GM23338 (cell line): ENCODE measurements at regions not wholly inside any gene's neighbourhood (a gene's known extent, or its start where the extent isn't known, plus 50 kb on each side); places are given as distances from the start of the nearest gene placed in this dataset.

Experiments used
- ATAC-seq: fragments of 200-7000 bp; cut with Tn5 transposase; 3 replicates; pipeline ENCODE4 v1.9.1; 2020
- DNase-seq: peaks from one replicate; pipeline ENCODE4 v3.0.0-alpha.2; 2015; ENCODE audit warnings: low spot score
- H2AFZ ChIP-seq: fragments of 200-600 bp; sonication (generic); 2 replicates; pipeline ENCODE4 v1.8.0; 2016; ENCODE audit warnings: antibody characterized with exemption, mild to moderate bottlenecking, moderate library complexity
- H3F3A ChIP-seq: fragments of 200-600 bp; sonication (generic); replicated peaks from 2 replicates; pipeline ENCODE4 v1.8.0; 2017; ENCODE audit warnings: antibody characterized with exemption, mixed run types, low read depth
- H3K27ac ChIP-seq: fragments of 200-600 bp; sonication (generic); 2 replicates; pipeline ENCODE4 v1.6.1; 2016; ENCODE audit warnings: low read depth
- H3K27me3 ChIP-seq: fragments of 200-600 bp; sonication (generic); 2 replicates; pipeline ENCODE4 v1.8.0; 2016; ENCODE audit warnings: mild to moderate bottlenecking, mixed run types, moderate library complexity; ENCODE audit not compliant: insufficient read depth
- H3K36me3 ChIP-seq: fragments of 200-600 bp; sonication (generic); 2 replicates; pipeline ENCODE4 v1.8.0; 2016; ENCODE audit warnings: mild to moderate bottlenecking; ENCODE audit not compliant: insufficient read depth
- H3K4me1 ChIP-seq: fragments of 200-600 bp; sonication (generic); 2 replicates; pipeline ENCODE4 v1.8.0; 2016; ENCODE audit warnings: mild to moderate bottlenecking, moderate library complexity; ENCODE audit not compliant: insufficient read depth
- H3K4me2 ChIP-seq: fragments of 200-600 bp; sonication (generic); 2 replicates; pipeline ENCODE4 v1.7.1; 2017; ENCODE audit warnings: mixed run types
- H3K4me3 ChIP-seq: fragments of 200-600 bp; sonication (generic); 2 replicates; pipeline ENCODE4 v1.6.1; 2016; ENCODE audit warnings: mixed run types
- H3K79me2 ChIP-seq: fragments of 200-600 bp; sonication (generic); replicated peaks from 2 replicates; pipeline ENCODE4 v1.8.0; 2017; ENCODE audit warnings: mild to moderate bottlenecking; ENCODE audit not compliant: insufficient read depth
- H3K9me2 ChIP-seq: fragments of 200-600 bp; sonication (generic); 2 replicates; pipeline ENCODE4 v1.8.0; 2017; ENCODE audit not compliant: insufficient read depth
- H4K20me1 ChIP-seq: fragments of 200-600 bp; sonication (generic); replicated peaks from 2 replicates; pipeline ENCODE4 v1.8.0; 2017; ENCODE audit warnings: mild to moderate bottlenecking; ENCODE audit not compliant: insufficient read depth
- H3K27ac Mint-ChIP-seq: 2 replicates; pipeline ENCODE4 v1.8.0; 2020; ENCODE audit warnings: inconsistent platforms, mild to moderate bottlenecking, moderate library complexity, mixed read lengths
- H3K27me3 Mint-ChIP-seq: 3 replicates; pipeline ENCODE4 v1.8.0; 2022; ENCODE audit warnings: low read depth, mild to moderate bottlenecking, moderate library complexity, mixed read lengths, inconsistent platforms; ENCODE audit not compliant: insufficient read depth, poor library complexity
- H3K36me3 Mint-ChIP-seq: 3 replicates; pipeline ENCODE4 v1.8.0; 2021; ENCODE audit warnings: low read depth, mild to moderate bottlenecking, inconsistent platforms, moderate library complexity, mixed read lengths
- H3K4me1 Mint-ChIP-seq: 3 replicates; pipeline ENCODE4 v1.8.0; 2020; ENCODE audit warnings: mild to moderate bottlenecking, inconsistent platforms, mixed read lengths
- H3K4me3 Mint-ChIP-seq: 3 replicates; pipeline ENCODE4 v1.8.0; 2021; ENCODE audit warnings: moderate library complexity, mild to moderate bottlenecking, inconsistent platforms, mixed read lengths
- H3K9me3 Mint-ChIP-seq: 3 replicates; pipeline ENCODE4 v1.8.0; 2020; ENCODE audit warnings: moderate library complexity, mild to moderate bottlenecking, inconsistent platforms, mixed read lengths
- CREB1 ChIP-seq: fragments of 250-450 bp; sonication (Bioruptor Pico); IDR thresholded peaks from 2 replicates; pipeline ENCODE4 v1.5.0; 2020; ENCODE audit warnings: low read depth, mild to moderate bottlenecking, moderate library complexity
- EZH2 ChIP-seq: fragments of 200-600 bp; sonication (generic); IDR thresholded peaks from one replicate; pipeline ENCODE4 v1.8.0; 2017; ENCODE audit warnings: antibody characterized with exemption, mild to moderate bottlenecking, low read depth; ENCODE audit not compliant: unreplicated experiment
- EZH2phosphoT487 ChIP-seq: fragments of 200-600 bp; sonication (generic); IDR thresholded peaks from one replicate; pipeline ENCODE4 v1.8.1; 2018; ENCODE audit warnings: antibody characterized with exemption; ENCODE audit not compliant: unreplicated experiment
- JUNB ChIP-seq: IDR thresholded peaks from one replicate; pipeline ENCODE4 v1.6.1; 2016; ENCODE audit warnings: antibody characterized with exemption; ENCODE audit not compliant: unreplicated experiment
- NANOG ChIP-seq: IDR thresholded peaks from 2 replicates; pipeline ENCODE4 v1.6.1; 2016; ENCODE audit warnings: antibody characterized with exemption, borderline replicate concordance
- POLR2AphosphoS5 ChIP-seq: IDR thresholded peaks from 2 replicates; pipeline ENCODE4 v1.6.1; 2016; ENCODE audit warnings: antibody characterized with exemption, low read depth
- STAT1 ChIP-seq: IDR thresholded peaks from one replicate; pipeline ENCODE4 v1.6.1; 2016; ENCODE audit warnings: antibody characterized with exemption; ENCODE audit not compliant: unreplicated experiment
- ZNF114 ChIP-seq: fragments of 250-450 bp; sonication (Bioruptor Pico); IDR thresholded peaks from 2 replicates; pipeline ENCODE4 v1.5.0; 2020; ENCODE audit warnings: mild to moderate bottlenecking, moderate library complexity
- ZNF331 ChIP-seq: fragments of 250-450 bp; sonication (Bioruptor Pico); IDR thresholded peaks from 2 replicates; pipeline ENCODE4 v1.5.0; 2020; ENCODE audit warnings: low read depth, mild to moderate bottlenecking, moderate library complexity
- TF ChIP-seq, protein P1 (sequence below), 2 experiments: fragments of 200-600 bp in 1 of 2; sonication (generic) in 1 of 2; conservative IDR thresholded peaks; 2 replicates each; pipeline versions ENCODE4 v1.5.1 to v1.6.1; 2016 to 2017; ENCODE audit warnings: antibody characterized with exemption in 2 of 2, low read depth in 2 of 2, mild to moderate bottlenecking in 2 of 2, moderate library complexity in 1 of 2
- TF ChIP-seq, protein P2 (sequence below): IDR thresholded peaks from one replicate; pipeline ENCODE4 v1.6.1; 2018; ENCODE audit warnings: antibody characterized with exemption; ENCODE audit not compliant: unreplicated experiment
- TF ChIP-seq, protein P3 (sequence below): fragments of 250-450 bp; sonication (Bioruptor Pico); IDR thresholded peaks from 2 replicates; pipeline ENCODE4 v1.5.0; 2020; ENCODE audit warnings: mild to moderate bottlenecking, moderate library complexity
- TF ChIP-seq, protein P4 (sequence below): IDR thresholded peaks from 2 replicates; pipeline ENCODE4 v1.6.1; 2016; ENCODE audit warnings: antibody characterized with exemption

DNA sequence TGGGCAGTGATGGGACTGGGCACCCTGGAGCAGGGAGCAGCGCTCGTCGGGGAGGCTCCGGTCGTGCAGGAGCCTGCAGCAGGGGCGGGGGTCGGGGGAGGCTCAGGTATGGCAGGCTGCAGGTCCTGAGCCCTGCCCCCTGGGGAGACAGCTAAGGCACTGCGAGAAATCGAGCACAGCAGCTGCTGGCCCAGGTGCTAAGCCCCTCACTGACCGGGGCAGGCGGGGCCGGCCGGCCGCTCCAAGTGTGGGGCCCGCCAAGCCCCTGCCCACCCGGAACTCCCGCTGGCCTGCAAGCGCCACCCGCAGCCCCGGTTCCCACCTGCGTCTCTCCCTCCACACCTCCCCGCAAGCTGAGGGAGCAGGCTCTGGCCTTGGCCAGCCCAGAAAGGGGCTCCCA, 326.8 kb upstream of the TMTC1 start:
- H3K27ac Mint-ChIP-seq, result no peak overlapping the region
- DNase-seq, result no peak

More for the DNA sequence above, 326.8 kb upstream of the TMTC1 start:
- Histone ChIP-seq H3K9me2 (no peaks in the 10 kb centered on the region; the same call in 1 of the 2 replicates), H3K4me2 (no peak overlapping the region), H3F3A (no peaks in the 10 kb centered on the region), H3K27me3 (no peaks in the 10 kb centered on the region), H3K27ac (no peak overlapping the region), H4K20me1 (no peaks in the 10 kb centered on the region; the same call in 1 of the 2 replicates), H3K79me2 (no peaks in the 10 kb centered on the region), H3K36me3 (no peaks in the 10 kb centered on the region), H2AFZ (no peak overlapping the region), H3K4me1 (no peaks in the 10 kb centered on the region), H3K4me3 (no peak overlapping the region)
- TF ChIP-seq, protein P1, sequence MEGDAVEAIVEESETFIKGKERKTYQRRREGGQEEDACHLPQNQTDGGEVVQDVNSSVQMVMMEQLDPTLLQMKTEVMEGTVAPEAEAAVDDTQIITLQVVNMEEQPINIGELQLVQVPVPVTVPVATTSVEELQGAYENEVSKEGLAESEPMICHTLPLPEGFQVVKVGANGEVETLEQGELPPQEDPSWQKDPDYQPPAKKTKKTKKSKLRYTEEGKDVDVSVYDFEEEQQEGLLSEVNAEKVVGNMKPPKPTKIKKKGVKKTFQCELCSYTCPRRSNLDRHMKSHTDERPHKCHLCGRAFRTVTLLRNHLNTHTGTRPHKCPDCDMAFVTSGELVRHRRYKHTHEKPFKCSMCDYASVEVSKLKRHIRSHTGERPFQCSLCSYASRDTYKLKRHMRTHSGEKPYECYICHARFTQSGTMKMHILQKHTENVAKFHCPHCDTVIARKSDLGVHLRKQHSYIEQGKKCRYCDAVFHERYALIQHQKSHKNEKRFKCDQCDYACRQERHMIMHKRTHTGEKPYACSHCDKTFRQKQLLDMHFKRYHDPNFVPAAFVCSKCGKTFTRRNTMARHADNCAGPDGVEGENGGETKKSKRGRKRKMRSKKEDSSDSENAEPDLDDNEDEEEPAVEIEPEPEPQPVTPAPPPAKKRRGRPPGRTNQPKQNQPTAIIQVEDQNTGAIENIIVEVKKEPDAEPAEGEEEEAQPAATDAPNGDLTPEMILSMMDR (conservative IDR thresholded peaks at IDR 0.05; ENCODE audit: low read depth in 2 of 2), result no peak
- TF ChIP-seq JUNB, result no peak
- TF ChIP-seq, protein P2, sequence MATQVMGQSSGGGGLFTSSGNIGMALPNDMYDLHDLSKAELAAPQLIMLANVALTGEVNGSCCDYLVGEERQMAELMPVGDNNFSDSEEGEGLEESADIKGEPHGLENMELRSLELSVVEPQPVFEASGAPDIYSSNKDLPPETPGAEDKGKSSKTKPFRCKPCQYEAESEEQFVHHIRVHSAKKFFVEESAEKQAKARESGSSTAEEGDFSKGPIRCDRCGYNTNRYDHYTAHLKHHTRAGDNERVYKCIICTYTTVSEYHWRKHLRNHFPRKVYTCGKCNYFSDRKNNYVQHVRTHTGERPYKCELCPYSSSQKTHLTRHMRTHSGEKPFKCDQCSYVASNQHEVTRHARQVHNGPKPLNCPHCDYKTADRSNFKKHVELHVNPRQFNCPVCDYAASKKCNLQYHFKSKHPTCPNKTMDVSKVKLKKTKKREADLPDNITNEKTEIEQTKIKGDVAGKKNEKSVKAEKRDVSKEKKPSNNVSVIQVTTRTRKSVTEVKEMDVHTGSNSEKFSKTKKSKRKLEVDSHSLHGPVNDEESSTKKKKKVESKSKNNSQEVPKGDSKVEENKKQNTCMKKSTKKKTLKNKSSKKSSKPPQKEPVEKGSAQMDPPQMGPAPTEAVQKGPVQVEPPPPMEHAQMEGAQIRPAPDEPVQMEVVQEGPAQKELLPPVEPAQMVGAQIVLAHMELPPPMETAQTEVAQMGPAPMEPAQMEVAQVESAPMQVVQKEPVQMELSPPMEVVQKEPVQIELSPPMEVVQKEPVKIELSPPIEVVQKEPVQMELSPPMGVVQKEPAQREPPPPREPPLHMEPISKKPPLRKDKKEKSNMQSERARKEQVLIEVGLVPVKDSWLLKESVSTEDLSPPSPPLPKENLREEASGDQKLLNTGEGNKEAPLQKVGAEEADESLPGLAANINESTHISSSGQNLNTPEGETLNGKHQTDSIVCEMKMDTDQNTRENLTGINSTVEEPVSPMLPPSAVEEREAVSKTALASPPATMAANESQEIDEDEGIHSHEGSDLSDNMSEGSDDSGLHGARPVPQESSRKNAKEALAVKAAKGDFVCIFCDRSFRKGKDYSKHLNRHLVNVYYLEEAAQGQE, result no peak
- no peak for TF ChIP-seq EZH2phosphoT487
- TF ChIP-seq, protein P3, sequence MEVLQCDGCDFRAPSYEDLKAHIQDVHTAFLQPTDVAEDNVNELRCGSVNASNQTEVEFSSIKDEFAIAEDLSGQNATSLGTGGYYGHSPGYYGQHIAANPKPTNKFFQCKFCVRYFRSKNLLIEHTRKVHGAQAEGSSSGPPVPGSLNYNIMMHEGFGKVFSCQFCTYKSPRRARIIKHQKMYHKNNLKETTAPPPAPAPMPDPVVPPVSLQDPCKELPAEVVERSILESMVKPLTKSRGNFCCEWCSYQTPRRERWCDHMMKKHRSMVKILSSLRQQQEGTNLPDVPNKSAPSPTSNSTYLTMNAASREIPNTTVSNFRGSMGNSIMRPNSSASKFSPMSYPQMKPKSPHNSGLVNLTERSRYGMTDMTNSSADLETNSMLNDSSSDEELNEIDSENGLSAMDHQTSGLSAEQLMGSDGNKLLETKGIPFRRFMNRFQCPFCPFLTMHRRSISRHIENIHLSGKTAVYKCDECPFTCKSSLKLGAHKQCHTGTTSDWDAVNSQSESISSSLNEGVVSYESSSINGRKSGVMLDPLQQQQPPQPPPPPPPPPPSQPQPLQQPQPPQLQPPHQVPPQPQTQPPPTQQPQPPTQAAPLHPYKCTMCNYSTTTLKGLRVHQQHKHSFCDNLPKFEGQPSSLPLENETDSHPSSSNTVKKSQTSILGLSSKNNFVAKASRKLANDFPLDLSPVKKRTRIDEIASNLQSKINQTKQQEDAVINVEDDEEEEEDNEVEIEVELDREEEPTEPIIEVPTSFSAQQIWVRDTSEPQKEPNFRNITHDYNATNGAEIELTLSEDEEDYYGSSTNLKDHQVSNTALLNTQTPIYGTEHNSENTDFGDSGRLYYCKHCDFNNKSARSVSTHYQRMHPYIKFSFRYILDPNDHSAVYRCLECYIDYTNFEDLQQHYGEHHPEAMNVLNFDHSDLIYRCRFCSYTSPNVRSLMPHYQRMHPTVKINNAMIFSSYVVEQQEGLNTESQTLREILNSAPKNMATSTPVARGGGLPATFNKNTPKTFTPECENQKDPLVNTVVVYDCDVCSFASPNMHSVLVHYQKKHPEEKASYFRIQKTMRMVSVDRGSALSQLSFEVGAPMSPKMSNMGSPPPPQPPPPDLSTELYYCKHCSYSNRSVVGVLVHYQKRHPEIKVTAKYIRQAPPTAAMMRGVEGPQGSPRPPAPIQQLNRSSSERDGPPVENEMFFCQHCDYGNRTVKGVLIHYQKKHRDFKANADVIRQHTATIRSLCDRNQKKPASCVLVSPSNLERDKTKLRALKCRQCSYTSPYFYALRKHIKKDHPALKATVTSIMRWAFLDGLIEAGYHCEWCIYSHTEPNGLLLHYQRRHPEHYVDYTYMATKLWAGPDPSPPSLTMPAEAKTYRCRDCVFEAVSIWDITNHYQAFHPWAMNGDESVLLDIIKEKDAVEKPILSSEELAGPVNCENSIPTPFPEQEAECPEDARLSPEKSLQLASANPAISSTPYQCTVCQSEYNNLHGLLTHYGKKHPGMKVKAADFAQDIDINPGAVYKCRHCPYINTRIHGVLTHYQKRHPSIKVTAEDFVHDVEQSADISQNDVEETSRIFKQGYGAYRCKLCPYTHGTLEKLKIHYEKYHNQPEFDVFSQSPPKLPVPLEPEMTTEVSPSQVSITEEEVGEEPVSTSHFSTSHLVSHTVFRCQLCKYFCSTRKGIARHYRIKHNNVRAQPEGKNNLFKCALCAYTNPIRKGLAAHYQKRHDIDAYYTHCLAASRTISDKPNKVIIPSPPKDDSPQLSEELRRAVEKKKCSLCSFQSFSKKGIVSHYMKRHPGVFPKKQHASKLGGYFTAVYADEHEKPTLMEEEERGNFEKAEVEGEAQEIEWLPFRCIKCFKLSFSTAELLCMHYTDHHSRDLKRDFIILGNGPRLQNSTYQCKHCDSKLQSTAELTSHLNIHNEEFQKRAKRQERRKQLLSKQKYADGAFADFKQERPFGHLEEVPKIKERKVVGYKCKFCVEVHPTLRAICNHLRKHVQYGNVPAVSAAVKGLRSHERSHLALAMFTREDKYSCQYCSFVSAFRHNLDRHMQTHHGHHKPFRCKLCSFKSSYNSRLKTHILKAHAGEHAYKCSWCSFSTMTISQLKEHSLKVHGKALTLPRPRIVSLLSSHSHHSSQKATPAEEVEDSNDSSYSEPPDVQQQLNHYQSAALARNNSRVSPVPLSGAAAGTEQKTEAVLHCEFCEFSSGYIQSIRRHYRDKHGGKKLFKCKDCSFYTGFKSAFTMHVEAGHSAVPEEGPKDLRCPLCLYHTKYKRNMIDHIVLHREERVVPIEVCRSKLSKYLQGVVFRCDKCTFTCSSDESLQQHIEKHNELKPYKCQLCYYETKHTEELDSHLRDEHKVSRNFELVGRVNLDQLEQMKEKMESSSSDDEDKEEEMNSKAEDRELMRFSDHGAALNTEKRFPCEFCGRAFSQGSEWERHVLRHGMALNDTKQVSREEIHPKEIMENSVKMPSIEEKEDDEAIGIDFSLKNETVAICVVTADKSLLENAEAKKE, result no peak
- TF ChIP-seq STAT1, result no peak
- no peak for TF ChIP-seq CREB1
- no peak for TF ChIP-seq ZNF114 (CRISPR knock-in tag)
- no peak for TF ChIP-seq EZH2
- TF ChIP-seq POLR2AphosphoS5, result no peak
- no peak for TF ChIP-seq ZNF331 (CRISPR knock-in tag)
- TF ChIP-seq, protein P4, sequence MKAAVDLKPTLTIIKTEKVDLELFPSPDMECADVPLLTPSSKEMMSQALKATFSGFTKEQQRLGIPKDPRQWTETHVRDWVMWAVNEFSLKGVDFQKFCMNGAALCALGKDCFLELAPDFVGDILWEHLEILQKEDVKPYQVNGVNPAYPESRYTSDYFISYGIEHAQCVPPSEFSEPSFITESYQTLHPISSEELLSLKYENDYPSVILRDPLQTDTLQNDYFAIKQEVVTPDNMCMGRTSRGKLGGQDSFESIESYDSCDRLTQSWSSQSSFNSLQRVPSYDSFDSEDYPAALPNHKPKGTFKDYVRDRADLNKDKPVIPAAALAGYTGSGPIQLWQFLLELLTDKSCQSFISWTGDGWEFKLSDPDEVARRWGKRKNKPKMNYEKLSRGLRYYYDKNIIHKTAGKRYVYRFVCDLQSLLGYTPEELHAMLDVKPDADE, result no peak
- no peak for TF ChIP-seq NANOG
- no peak for ATAC-seq
- Mint-ChIP-seq H3K4me1 (no peaks in the 10 kb centered on the region), H3K9me3 (peaks cover 17% of the 10 kb centered on the region), H3K36me3 (peaks cover 8% of the 10 kb centered on the region; the same call in 1 of the 3 replicates), H3K4me3 (no peak overlapping the region), H3K27me3 (peaks cover 4% of the 10 kb centered on the region)
